Heart right ventricle (tissue), 16 donors: ENCODE measurements at regions not wholly inside any gene's neighbourhood (a gene's known extent, or its start where the extent isn't known, plus 50 kb on each side); places are given as distances from the start of the nearest gene placed in this dataset.

Experiments
- ATAC-seq, 8 donors: fragments of 200-7000 bp; cut with Tn5 transposase; one replicate each; pipeline ENCODE4 v1.9.1; 2020; ENCODE audit warnings: mild to moderate bottlenecking in 8 of 8, moderate library complexity in 8 of 8, moderate number of reproducible peaks in 1 of 8
- DNase-seq, 2 donors: peaks; one replicate each; pipeline ENCODE4 v3.0.0-alpha.2; 2020
- H3K27ac ChIP-seq, 10 donors: fragments of 200-600 bp; sonication (generic) in 2 of 10; one replicate each; pipeline versions ENCODE4 v1.5.0 to v1.8.0; 2020 to 2022; ENCODE audit warnings: mild to moderate bottlenecking in 3 of 10
- H3K27me3 ChIP-seq, 7 donors: fragments of 200-600 bp; one replicate each; pipeline ENCODE4 v1.8.0; 2021 to 2022; ENCODE audit warnings: mild to moderate bottlenecking in 2 of 7
- H3K36me3 ChIP-seq, 9 donors: fragments of 200-600 bp; sonication (generic) in 1 of 9; one replicate each; pipeline versions ENCODE4 v1.5.0 to v1.8.0; 2020 to 2022; ENCODE audit warnings: mild to moderate bottlenecking in 2 of 9
- H3K4me1 ChIP-seq, 9 donors: fragments of 200-600 bp; sonication (generic) in 1 of 9; one replicate each; pipeline versions ENCODE4 v1.5.0 to v1.8.0; 2020 to 2022; ENCODE audit warnings: mild to moderate bottlenecking in 4 of 9
- H3K4me3 ChIP-seq, 10 donors: fragments of 200-600 bp; sonication (generic) in 2 of 10; one replicate each; pipeline versions ENCODE4 v1.5.0 to v1.8.0; 2020 to 2022; ENCODE audit warnings: mild to moderate bottlenecking in 7 of 10, moderate library complexity in 2 of 10
- H3K9me3 ChIP-seq, 11 donors: fragments of 200-600 bp in 10 of 11; sonication (generic) in 2 of 11; one replicate each; pipeline versions ENCODE4 v1.5.0 to v1.8.0; 2013 to 2022; ENCODE audit warnings: mild to moderate bottlenecking in 2 of 11, control low read depth in 1 of 11, moderate library complexity in 1 of 11
- WGBS, 2 donors: extraction: QIAGEN DNeasy Blood & Tissue Kit; methylation state at CpG; one replicate each; pipeline ENCODE4 v1.1.7; 2013; ENCODE audit warnings: inconsistent platforms in 1 of 2; 5-methylcytosine and 5-hydroxymethylcytosine counted together
- intact Hi-C, 10 donors: fragments of 100-400 bp; cut with DNase I; formaldehyde crosslinking; loops; one replicate each; pipeline versions ENCODE4 v1.11.1 to v1.14.2; 2022
- TF ChIP-seq, protein P1 (sequence below), 9 donors: fragments of 200-600 bp; sonication (generic) in 2 of 9; IDR thresholded peaks; one replicate each; pipeline versions ENCODE4 v1.5.0 to v1.8.0; 2021 to 2022; ENCODE audit warnings: antibody characterized with exemption in 9 of 9, mild to moderate bottlenecking in 5 of 9, moderate library complexity in 1 of 9
- donor health status: Arrhythmogenic right ventricular cardiomyopathy.
- donor health status: ischemic (EF 13 %, LVEDD 7.1; RV severe dilation, severe dysfunction).
- donor health status: healthy with polysubstance abuse.
- donor health status: DM: no; HTN: yes; CAD: no.
- donor health status: DM: no; HTN: no; CAD: no.
- donor health status: ischemic (EF 25% LVEDD 6.9; RV normal size, moderate dysfunction).
- donor health status: ischemic (EF 25% LVEDD 5.7; RV mildly dilated, moderate dysfunction).
- donor health status: healthy.
- donor health status: DM: yes; HTN: yes; CAD: no.
- donor health status: Ischemic cardiomyopathy.
- donor health status: ischemic (EF 35%, LVEDD 5.7; RV mildly dilated, moderate dysfunction).
- donor health status: nonischemic (EF 11% LVEDD 7.7; RV severe dilation, severe dysfunction).
- donor health status: DM: yes; HTN: yes; CAD: no.
- donor health status: PGD.
- donor health status: ischemic (EF 29% LVEDD 5.4; RV normal size, mild dysfunction).
- donor health status: nonischemic (EF 23%, LVEDD 6.1; RV moderate dilation, normal function).

DNA sequence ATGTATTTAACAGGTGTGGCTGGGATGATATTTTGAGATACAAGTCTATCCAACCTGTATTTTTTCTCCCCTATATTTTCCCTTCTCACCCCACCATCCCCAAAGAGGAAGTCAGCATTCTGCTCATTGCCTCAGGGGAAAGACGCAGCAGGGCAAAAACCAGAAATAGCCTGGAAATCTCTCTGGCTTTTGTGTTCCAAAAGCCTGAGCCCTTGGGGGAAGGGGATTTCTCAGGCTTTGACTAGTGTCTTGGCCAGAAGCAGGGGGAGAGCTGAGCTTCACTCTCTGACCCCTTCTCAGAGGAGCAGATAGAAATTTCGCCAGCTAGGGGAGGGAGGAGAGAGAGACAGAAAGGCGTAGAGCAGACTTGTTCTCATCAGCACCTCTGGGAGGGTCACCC lies 244.7 kb downstream of the RRAGC start:
- ATAC-seq: peak in 6 of 8 donors; percentile 33 to 64 (median 38)
- WGBS, 2 donors: 49 to 56% methylated on average over 3 of the region's 3 CpGs
- intact Hi-C loops: loop anchor here in 3 of 10 donors (5.0 to 10.0 kb wide), 2 partner anchors 110 to 202 kb away; no protein-coding TSS in a partner anchor
- Histone ChIP-seq H3K27me3 (peaks cover 0 to 46% (median 13%) of the 10 kb centered on the region in 7 donors), H3K36me3 (no peaks in the 10 kb centered on the region), H3K4me1 (peaks cover 0 to 19% (median 4%) of the 10 kb centered on the region in 9 donors), H3K9me3 (peaks cover 0 to 4% (median 0%) of the 10 kb centered on the region in 11 donors), H3K4me3 (no peak overlapping the region), H3K27ac (peak overlapping the region in 4 of 10 donors; percentile 6 to 34 (median 14))
- DNase-seq: peak in 1 of 2 donors; percentile 8
- TF ChIP-seq, protein P1, sequence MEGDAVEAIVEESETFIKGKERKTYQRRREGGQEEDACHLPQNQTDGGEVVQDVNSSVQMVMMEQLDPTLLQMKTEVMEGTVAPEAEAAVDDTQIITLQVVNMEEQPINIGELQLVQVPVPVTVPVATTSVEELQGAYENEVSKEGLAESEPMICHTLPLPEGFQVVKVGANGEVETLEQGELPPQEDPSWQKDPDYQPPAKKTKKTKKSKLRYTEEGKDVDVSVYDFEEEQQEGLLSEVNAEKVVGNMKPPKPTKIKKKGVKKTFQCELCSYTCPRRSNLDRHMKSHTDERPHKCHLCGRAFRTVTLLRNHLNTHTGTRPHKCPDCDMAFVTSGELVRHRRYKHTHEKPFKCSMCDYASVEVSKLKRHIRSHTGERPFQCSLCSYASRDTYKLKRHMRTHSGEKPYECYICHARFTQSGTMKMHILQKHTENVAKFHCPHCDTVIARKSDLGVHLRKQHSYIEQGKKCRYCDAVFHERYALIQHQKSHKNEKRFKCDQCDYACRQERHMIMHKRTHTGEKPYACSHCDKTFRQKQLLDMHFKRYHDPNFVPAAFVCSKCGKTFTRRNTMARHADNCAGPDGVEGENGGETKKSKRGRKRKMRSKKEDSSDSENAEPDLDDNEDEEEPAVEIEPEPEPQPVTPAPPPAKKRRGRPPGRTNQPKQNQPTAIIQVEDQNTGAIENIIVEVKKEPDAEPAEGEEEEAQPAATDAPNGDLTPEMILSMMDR (IDR thresholded peaks at IDR 0.05): no peak

DNA sequence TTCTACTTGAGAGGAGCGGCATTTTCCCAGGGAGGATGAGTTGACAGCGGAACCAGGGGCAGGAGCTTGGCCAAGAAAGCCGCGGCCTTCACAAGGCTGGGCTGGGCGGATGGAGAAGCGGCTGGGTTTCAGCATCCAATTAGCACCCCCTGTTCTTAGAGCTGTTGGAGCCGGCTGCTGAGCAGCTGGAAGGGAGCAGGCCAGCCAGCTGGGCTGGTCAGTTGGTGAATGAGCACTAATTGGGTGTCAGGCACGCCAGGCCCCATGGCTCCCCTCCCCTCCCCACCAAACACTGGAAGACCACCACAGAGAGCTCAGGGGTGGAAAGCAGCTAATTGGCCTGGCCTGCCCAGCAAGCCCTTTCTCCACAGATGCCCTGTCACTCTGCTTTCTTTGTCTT lies 245.6 kb downstream of the RRAGC start:
- peak in 6 of 8 donors; percentile 39 to 79 (median 58) for ATAC-seq
- 45 to 49% methylated on average over 8 of the region's 8 CpGs for WGBS, 2 donors
- H3K27me3 ChIP-seq: peaks cover 0 to 46% (median 13%) of the 10 kb centered on the region in 7 donors

DNA sequence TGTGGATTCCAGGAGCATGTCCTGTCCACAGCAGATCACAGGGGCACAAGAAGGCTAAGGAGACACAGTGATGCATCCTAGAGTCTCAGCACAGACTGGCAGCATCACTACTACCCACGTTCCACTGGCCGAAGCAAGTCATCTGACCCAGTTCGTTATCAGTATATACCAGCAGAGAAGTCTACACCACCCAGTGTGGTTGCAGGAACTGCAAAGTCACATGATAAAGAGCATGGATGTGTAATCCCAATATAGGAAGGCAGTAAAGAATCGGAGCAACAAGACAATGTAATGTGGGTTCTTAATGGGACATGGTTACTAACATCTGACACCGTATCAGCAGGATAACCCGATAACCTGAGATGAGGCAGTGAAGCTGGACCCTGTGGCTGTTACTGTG lies 246.6 kb downstream of the RRAGC start:
- no peak overlapping the region for H3K4me3 ChIP-seq
- peaks cover 0 to 19% (median 4%) of the 10 kb centered on the region in 9 donors for H3K4me1 ChIP-seq
- intact Hi-C loops: loop anchor here in 3 of 10 donors (5.0 to 10.0 kb wide), 2 partner anchors 112 to 204 kb away; no protein-coding TSS in a partner anchor
- 85 to 92% methylated on average over 6 of the region's 6 CpGs for WGBS, 2 donors
- H3K36me3 ChIP-seq: no peaks in the 10 kb centered on the region
- no peak overlapping the region for H3K27ac ChIP-seq
- DNase-seq (no peak), ATAC-seq (no peak)
- peaks cover 0 to 50% (median 20%) of the 10 kb centered on the region in 7 donors for H3K27me3 ChIP-seq
- TF ChIP-seq, protein P1 (IDR thresholded peaks at IDR 0.05): no peak
- peaks cover 0 to 4% (median 0%) of the 10 kb centered on the region in 11 donors for H3K9me3 ChIP-seq

More for the DNA sequence above, 245.6 kb downstream of the RRAGC start:
- no peaks in the 10 kb centered on the region for H3K36me3 ChIP-seq
- DNase-seq: peak; percentile 14 to 41
- intact Hi-C loops: loop anchor here in 3 of 10 donors (5.0 to 10.0 kb wide), 2 partner anchors 111 to 203 kb away; no protein-coding TSS in a partner anchor
- H3K4me3 ChIP-seq: no peak overlapping the region
- H3K27ac ChIP-seq: peak overlapping the region in 2 of 10 donors; percentile 10 to 17
- peaks cover 0 to 19% (median 4%) of the 10 kb centered on the region in 9 donors for H3K4me1 ChIP-seq
- TF ChIP-seq, protein P1 (IDR thresholded peaks at IDR 0.05): no peak
- H3K9me3 ChIP-seq: peaks cover 0 to 4% (median 0%) of the 10 kb centered on the region in 11 donors

DNA sequence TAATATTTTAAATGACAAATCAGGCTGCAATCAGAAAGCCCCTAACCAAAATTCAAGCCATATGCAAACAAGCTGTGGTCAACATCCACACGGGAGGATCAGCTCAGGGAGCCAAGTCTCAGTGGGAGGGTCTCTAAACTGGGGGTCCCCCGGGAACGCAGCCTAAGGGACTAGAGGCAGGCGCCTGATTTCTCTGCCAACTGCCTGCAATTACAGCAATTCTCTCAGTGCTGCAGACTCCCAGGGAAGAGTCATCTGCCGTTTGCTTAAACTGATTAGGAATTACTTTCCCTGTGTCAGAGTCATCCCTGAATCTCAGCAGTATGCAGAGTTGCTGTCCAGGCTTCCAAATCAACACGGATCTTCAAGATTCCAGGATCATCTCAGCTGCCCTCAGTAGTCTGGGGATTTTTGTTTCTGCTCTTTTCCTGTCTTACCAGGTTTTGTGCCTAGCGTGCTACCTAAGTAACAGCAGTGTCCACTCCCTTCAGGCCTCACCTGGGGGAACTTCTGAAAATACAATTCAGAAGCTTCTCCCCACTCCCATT lies 247.8 kb downstream of the RRAGC start:
- peaks cover 0 to 4% (median 0%) of the 10 kb centered on the region in 11 donors for H3K9me3 ChIP-seq
- no peak for DNase-seq
- H3K4me3 ChIP-seq: no peak overlapping the region
- no peaks in the 10 kb centered on the region for H3K36me3 ChIP-seq
- intact Hi-C loops: loop anchor here in 3 of 10 donors (5.0 to 10.0 kb wide), 2 partner anchors 113 to 206 kb away; no protein-coding TSS in a partner anchor
- peaks cover 0 to 15% (median 4%) of the 10 kb centered on the region in 9 donors for H3K4me1 ChIP-seq
- no peak for ATAC-seq
- TF ChIP-seq, protein P1 (IDR thresholded peaks at IDR 0.05): no peak
- 34 to 36% methylated on average over 7 of the region's 7 CpGs for WGBS, 2 donors
- H3K27me3 ChIP-seq: peaks cover 0 to 56% (median 20%) of the 10 kb centered on the region in 7 donors
- H3K27ac ChIP-seq: no peak overlapping the region
